ENCODE measurements at regions not wholly inside any gene's neighbourhood (a gene's known extent, or its start where the extent isn't known, plus 50 kb on each side); places are given as distances from the start of the nearest gene placed in this dataset.

DNA sequence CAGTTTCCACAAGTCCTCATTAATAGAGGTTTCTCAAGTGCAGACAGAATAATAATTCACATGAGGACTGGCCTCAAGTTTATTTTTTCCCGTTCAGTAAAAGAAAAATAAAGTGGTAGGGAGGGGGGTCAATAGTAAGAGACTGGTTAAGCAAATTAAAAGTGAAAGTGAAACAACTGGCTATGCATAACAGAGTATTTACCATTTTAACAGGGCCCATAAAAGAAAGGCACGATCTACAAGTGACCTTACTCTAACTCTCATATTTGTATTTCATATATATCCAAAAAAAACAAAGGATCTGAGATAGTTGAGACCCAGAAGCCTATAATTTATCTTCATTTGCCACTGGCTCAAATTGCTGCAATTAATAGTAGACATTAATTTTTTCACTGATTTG lies 686.3 kb downstream of the NTRK3 start:
- Histone ChIP-seq H3K4me2 (ENCODE audit: insufficient read depth in 1 of 2, low read depth in 2 of 2, low read length in 2 of 2) (no peak overlapping the region), H3K4ac (replicated peaks; ENCODE audit: insufficient read length, low read depth, low read length) (no peak overlapping the region), H2BK20ac (ENCODE audit: low read length) (no peak overlapping the region), H3K27me3 (replicated peaks in 1 of 4; ENCODE audit: control insufficient read depth in 3 of 4, extremely low read depth in 1 of 4, insufficient read depth in 3 of 4, low read length in 3 of 4) (no peaks in the 10 kb centered on the region), H3K36me3 (ENCODE audit: control insufficient read depth in 2 of 4, insufficient read depth in 4 of 4, low read length in 3 of 4) (no peaks in the 10 kb centered on the region), H2BK15ac (ENCODE audit: low read length) (no peak overlapping the region), H3K4me3 (ENCODE audit: extremely low read depth in 1 of 4, insufficient read depth in 2 of 4, low read depth in 3 of 4, low read length in 4 of 4) (no peak overlapping the region), H4K5ac (ENCODE audit: insufficient read length, low read depth, low read length) (no peak overlapping the region), H4K8ac (ENCODE audit: extremely low read depth, insufficient read depth, low read length) (no peak overlapping the region), H3K18ac (ENCODE audit: extremely low read depth, low read length) (no peak overlapping the region), H3K79me1 (ENCODE audit: low read depth, low read length) (no peaks in the 10 kb centered on the region), H2BK5ac (ENCODE audit: low read depth, low read length) (no peak overlapping the region), H2BK12ac (ENCODE audit: low read depth, low read length) (no peak overlapping the region), H3K4me1 (replicated peaks in 1 of 4; ENCODE audit: control insufficient read depth in 3 of 4, insufficient read depth in 4 of 4, low read length in 3 of 4) (no peaks in the 10 kb centered on the region), H3K14ac (ENCODE audit: insufficient read length) (no peak overlapping the region), H3K23me2 (ENCODE audit: low read depth, low read length) (no peaks in the 10 kb centered on the region), H2AK5ac (ENCODE audit: low read depth, low read length) (no peak overlapping the region), H3K56ac (replicated peaks; ENCODE audit: insufficient read length, low read depth, low read length) (no peak overlapping the region), H2AFZ (ENCODE audit: low read length) (no peak overlapping the region), H3K23ac (ENCODE audit: insufficient read length) (no peak overlapping the region), H4K20me1 (replicated peaks in 1 of 2; ENCODE audit: control insufficient read depth in 1 of 2, insufficient read depth in 2 of 2, low read length in 2 of 2) (no peaks in the 10 kb centered on the region), H4K91ac (replicated peaks; ENCODE audit: insufficient read length, low read length) (no peak overlapping the region), H3K27ac (ENCODE audit: low read depth, low read length) (no peak overlapping the region), H2BK120ac (replicated peaks; ENCODE audit: low read depth, low read length) (no peak overlapping the region), H3K9me3 (ENCODE audit: insufficient read depth in 2 of 2, low read depth in 1 of 2, low read length in 1 of 2) (no peaks in the 10 kb centered on the region), H3K79me2 (ENCODE audit: control insufficient read depth in 1 of 2, insufficient read depth in 2 of 2, low read length in 2 of 2) (no peaks in the 10 kb centered on the region), H3K9ac (replicated peaks in 1 of 4; ENCODE audit: extremely low read depth in 1 of 4, low read depth in 3 of 4, low read length in 3 of 4) (no peak overlapping the region)
- no peak for DNase-seq (ENCODE audit: low read depth in 1 of 2, low spot score in 2 of 2)
- FAIRE-seq: no peak
- ChIA-PET CTCF (ENCODE audit: partially characterized antibody) (no interaction called here), POLR2A (ENCODE audit: partially characterized antibody) (no interaction called here)
- TF ChIP-seq HDAC6 (IDR thresholded peaks at IDR 0.05; ENCODE audit: low read depth, low read length) (no peak), SIN3A (conservative IDR thresholded peaks at IDR 0.05 in 1 of 2, IDR thresholded peaks at IDR 0.05 in 1 of 2; ENCODE audit: low read depth in 1 of 2, low read length in 2 of 2) (no peak), CHD2 (IDR thresholded peaks at IDR 0.05; ENCODE audit: low read length) (no peak), TAF7 (optimal IDR thresholded peaks at IDR 0.05; ENCODE audit: borderline replicate concordance, low read depth, low read length) (no peak), POLR2AphosphoS5 (IDR thresholded peaks at IDR 0.05; ENCODE audit: low read depth, low read length) (no peak)
- 92% methylated on average over 2 of the region's 2 CpGs; no CpG with 5 or more reads in 1 of the 2 experiments for WGBS, 2 experiments (ENCODE audit: extremely low coverage in 1 of 2, insufficient coverage in 1 of 2, insufficient read length in 1 of 2, insufficient replicate concordance in 2 of 2, low coverage in 1 of 2, low lambda C conversion rate in 2 of 2, missing lambda C conversion rate in 1 of 2)
